ENCODE measurements at regions not wholly inside any gene's neighbourhood (a gene's known extent, or its start where the extent isn't known, plus 50 kb on each side); places are given as distances from the start of the nearest gene placed in this dataset.
"Not testable (repeated sequence)": the region's sequence is repeated elsewhere in the genome, so short reads cannot be mapped to it uniquely, and the experiment has no call there.

- no peak for DNase-seq
These were observed 225.1 kb upstream of the PRKX start for GRCh38 chrX:3938587-3938986.

- DNase-seq: not testable (repeated sequence)
These were observed 221.7 kb upstream of the PRKX start for GRCh38 chrX:3935196-3935595.

- DNase-seq: not testable (repeated sequence)
These were observed 207.1 kb upstream of the PRKX start for GRCh38 chrX:3920424-3921017.

GRCh38 chrX:3919668-3920423, 206.4 kb upstream of the PRKX start:
- not testable (repeated sequence) for DNase-seq

- not testable (repeated sequence) for DNase-seq
These were observed 201.4 kb upstream of the PRKX start for GRCh38 chrX:3914813-3915212.

GRCh38 chrX:3914059-3914458, 200.6 kb upstream of the PRKX start:
- not testable (repeated sequence) for DNase-seq

GRCh38 chrX:3911012-3911411, 197.6 kb upstream of the PRKX start:
- not testable (repeated sequence) for DNase-seq

GRCh38 chrX:3910611-3911010, 197.2 kb upstream of the PRKX start:
- not testable (repeated sequence) for DNase-seq

GRCh38 chrX:3905522-3906258, 192.2 kb upstream of the PRKX start:
- DNase-seq: not testable (repeated sequence)

- not testable (repeated sequence) for DNase-seq
These were observed 188.8 kb upstream of the PRKX start for GRCh38 chrX:3902222-3902621.

- not testable (repeated sequence) for DNase-seq
These were observed 183.3 kb upstream of the PRKX start for GRCh38 chrX:3896755-3897154.

- DNase-seq: not testable (repeated sequence)
These were observed 169.1 kb upstream of the PRKX start for GRCh38 chrX:3882553-3882920.

GRCh38 chrX:3881898-3882552, 168.6 kb upstream of the PRKX start:
- not testable (repeated sequence) for DNase-seq

GRCh38 chrX:3881255-3881895, 167.9 kb upstream of the PRKX start:
- DNase-seq: not testable (repeated sequence)

GRCh38 chrX:3876393-3876792, 162.9 kb upstream of the PRKX start:
- DNase-seq: not testable (repeated sequence)

- DNase-seq: not testable (repeated sequence)
These were observed 162.2 kb upstream of the PRKX start for GRCh38 chrX:3875638-3876037.

- DNase-seq: not testable (repeated sequence)
These were observed 158.9 kb upstream of the PRKX start for GRCh38 chrX:3872226-3872879.

- DNase-seq: not testable (repeated sequence)
These were observed 153.8 kb upstream of the PRKX start for GRCh38 chrX:3867067-3867831.

- DNase-seq: not testable (repeated sequence)
These were observed 144.9 kb upstream of the PRKX start for GRCh38 chrX:3858332-3858731.
